HCEC 1CT (cell line): ENCODE measurements at regions not wholly inside any gene's neighbourhood (a gene's known extent, or its start where the extent isn't known, plus 50 kb on each side); places are given as distances from the start of the nearest gene placed in this dataset.

ENCODE experiments used
- DNase-seq: peaks from one replicate; pipeline ENCODE4 v3.0.0-alpha.2; 2017

- no peak for DNase-seq
Measured at GRCh38 chr9:107644733-107645463, 155.3 kb upstream of the KLF4 start.

- no peak for DNase-seq
Measured at GRCh38 chr9:107639426-107639825, 149.9 kb upstream of the KLF4 start.

GRCh38 chr9:107638521-107639310 lies 149.1 kb upstream of the KLF4 start:
- DNase-seq: peak; percentile 62

- DNase-seq: peak; percentile 93
Measured at GRCh38 chr9:107637421-107638420, 148.2 kb upstream of the KLF4 start.

GRCh38 chr9:107636571-107637381 lies 147.2 kb upstream of the KLF4 start:
- DNase-seq: no peak

GRCh38 chr9:107635803-107636174 lies 146.2 kb upstream of the KLF4 start:
- DNase-seq: no peak

GRCh38 chr9:107635101-107635802 lies 145.7 kb upstream of the KLF4 start:
- DNase-seq: no peak

- no peak for DNase-seq
Measured at GRCh38 chr9:107633406-107633805, 143.8 kb upstream of the KLF4 start.

- DNase-seq: no peak
Measured at GRCh38 chr9:107632661-107633060, 143.1 kb upstream of the KLF4 start.

- no peak for DNase-seq
Measured at GRCh38 chr9:107632216-107632615, 142.6 kb upstream of the KLF4 start.

- no peak for DNase-seq
Measured at GRCh38 chr9:107631788-107632187, 142.2 kb upstream of the KLF4 start.

- no peak for DNase-seq
Measured at GRCh38 chr9:107630156-107630555, 140.6 kb upstream of the KLF4 start.

- DNase-seq: no peak
Measured at GRCh38 chr9:107628444-107628843, 138.9 kb upstream of the KLF4 start.

GRCh38 chr9:107627781-107628180 lies 138.2 kb upstream of the KLF4 start:
- no peak for DNase-seq

- DNase-seq: no peak
Measured at GRCh38 chr9:107626118-107626517, 136.5 kb upstream of the KLF4 start.

GRCh38 chr9:107625383-107625984 lies 135.9 kb upstream of the KLF4 start:
- no peak for DNase-seq

- DNase-seq: peak; percentile 44
Measured at GRCh38 chr9:107624234-107624948, 134.8 kb upstream of the KLF4 start.

GRCh38 chr9:107621436-107621835 lies 131.9 kb upstream of the KLF4 start:
- DNase-seq: no peak

GRCh38 chr9:107620801-107621200 lies 131.2 kb upstream of the KLF4 start:
- DNase-seq: no peak

GRCh38 chr9:107620236-107620635 lies 130.7 kb upstream of the KLF4 start:
- no peak for DNase-seq
